ENCODE measurements at regions not wholly inside any gene's neighbourhood (a gene's known extent, or its start where the extent isn't known, plus 50 kb on each side); places are given as distances from the start of the nearest gene placed in this dataset.

DNA sequence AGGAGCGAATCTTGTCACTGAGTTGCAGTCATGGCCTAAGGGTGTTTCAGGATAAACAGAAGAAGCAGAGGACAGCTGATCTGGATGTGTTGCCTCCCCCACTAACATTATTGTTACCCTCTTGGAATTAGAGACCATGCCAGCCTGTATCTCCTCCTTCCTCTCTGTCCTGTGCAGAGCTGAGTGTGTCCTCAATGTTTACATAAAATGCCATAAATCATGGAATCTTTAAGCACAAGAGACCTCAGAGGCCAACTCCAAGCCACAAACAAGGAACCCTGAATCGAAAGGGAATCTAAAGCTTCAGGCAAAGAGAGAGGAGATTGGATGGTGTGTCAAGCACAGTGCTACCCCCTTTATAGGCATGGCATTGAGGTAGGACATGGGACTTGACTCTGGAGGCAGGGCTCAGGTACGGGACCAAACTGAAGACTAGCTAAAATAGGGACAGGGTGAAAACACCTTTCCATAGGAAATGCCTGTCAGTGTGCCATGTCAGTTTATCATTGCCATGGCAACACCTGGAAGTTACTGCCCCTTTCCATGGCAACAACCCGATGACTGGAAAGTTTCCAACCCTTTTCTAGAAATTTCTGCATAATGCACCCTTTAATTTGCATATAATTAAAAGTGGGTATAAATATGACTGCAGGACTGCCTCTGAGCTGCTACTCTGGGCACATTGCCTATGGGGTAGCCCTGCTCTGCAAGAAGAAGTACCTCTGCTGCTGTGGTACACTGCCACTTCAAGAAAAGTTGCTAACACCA is 489.7 kb downstream of the MIAT start:
- TF ChIP-seq, protein P1, sequence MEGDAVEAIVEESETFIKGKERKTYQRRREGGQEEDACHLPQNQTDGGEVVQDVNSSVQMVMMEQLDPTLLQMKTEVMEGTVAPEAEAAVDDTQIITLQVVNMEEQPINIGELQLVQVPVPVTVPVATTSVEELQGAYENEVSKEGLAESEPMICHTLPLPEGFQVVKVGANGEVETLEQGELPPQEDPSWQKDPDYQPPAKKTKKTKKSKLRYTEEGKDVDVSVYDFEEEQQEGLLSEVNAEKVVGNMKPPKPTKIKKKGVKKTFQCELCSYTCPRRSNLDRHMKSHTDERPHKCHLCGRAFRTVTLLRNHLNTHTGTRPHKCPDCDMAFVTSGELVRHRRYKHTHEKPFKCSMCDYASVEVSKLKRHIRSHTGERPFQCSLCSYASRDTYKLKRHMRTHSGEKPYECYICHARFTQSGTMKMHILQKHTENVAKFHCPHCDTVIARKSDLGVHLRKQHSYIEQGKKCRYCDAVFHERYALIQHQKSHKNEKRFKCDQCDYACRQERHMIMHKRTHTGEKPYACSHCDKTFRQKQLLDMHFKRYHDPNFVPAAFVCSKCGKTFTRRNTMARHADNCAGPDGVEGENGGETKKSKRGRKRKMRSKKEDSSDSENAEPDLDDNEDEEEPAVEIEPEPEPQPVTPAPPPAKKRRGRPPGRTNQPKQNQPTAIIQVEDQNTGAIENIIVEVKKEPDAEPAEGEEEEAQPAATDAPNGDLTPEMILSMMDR (IDR thresholded peaks at IDR 0.05; ENCODE audit: low read depth, low read length), result no peak
- no peak for TF ChIP-seq EZH2phosphoT487 (IDR thresholded peaks at IDR 0.05; ENCODE audit: low read depth)
